Activated CD4-positive, alpha-beta T cell treated with anti-CD3 and anti-CD28 coated beads, Interleukin-2, Interleukin-6, amounts not matched to agents 100 ng/mL and 50 ng/mL, durations not matched to agents 16 hours and 8 hours (primary cell): ENCODE measurements at regions not wholly inside any gene's neighbourhood (a gene's known extent, or its start where the extent isn't known, plus 50 kb on each side); places are given as distances from the start of the nearest gene placed in this dataset.

Source experiments
- DNase-seq: peaks from one replicate; pipeline ENCODE4 v3.0.0-alpha.2; 2020

DNA sequence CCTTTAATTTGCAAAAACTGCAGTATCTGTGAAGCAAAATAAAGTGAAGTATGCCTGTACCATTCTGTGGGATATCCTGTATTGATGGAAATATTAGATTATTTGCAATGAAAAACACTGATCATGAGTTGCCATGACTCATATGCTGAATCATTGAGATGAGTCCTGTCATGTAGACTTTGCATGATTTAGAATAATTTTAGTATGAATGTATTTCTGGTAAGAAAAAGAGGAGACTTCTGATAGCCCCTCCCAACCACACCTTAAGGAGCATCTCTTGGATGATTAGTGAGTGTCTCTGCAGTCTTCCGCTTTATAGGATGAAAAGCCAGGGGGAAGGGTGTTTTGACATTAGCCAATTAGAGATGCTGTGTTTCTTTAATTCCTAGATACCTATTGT lies 55.2 kb upstream of the PTGS2 start:
- DNase-seq, result no peak

DNA sequence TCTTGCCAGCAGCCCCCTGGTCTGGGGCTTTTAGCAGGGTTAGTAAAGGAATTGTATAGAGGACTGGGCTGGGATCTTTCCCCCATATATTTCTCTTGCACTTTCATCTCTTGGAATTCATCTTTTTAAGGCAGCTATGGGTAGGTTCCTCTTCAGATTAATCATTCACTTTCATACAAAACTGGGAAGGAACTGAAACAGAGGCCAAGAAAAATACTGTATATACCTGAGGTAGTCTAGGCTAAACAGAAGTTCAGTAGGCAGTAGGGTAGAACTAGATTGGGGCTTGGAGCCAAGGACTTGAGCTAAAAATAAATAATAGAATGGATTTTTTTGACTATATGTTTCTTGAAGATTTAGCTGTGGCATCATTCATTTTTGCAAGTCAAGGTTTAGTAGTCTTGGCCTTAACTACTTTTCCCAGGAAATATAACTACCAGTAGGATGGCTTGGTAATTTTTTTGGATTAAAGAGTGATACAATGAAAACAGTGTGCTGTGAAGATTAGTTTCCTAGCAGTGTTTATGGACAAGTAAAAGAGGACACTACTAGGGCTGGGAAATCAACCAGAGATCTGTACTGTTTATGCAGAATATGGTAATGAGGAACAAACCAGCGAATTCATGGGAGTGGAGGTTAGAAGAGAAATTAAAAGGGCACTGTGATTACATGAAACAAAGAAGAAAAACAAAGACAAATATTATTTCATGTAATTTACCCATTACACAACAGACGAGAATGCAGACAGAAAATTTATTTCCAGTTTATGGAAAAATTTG lies 50.9 kb upstream of the PTGS2 start:
- DNase-seq, result no peak
